CD14-positive monocyte (primary cell): ENCODE measurements at regions not wholly inside any gene's neighbourhood (a gene's known extent, or its start where the extent isn't known, plus 50 kb on each side); places are given as distances from the start of the nearest gene placed in this dataset.

Experiments used
- DNase-seq, 3 donors: peaks; one replicate each; pipeline ENCODE4 v3.0.0-alpha.2; 2011 to 2022
- H2AFZ ChIP-seq: 2 replicates; pipeline ENCODE4 v1.6.0; 2012; ENCODE audit warnings: mild to moderate bottlenecking, low read depth, low read length, inconsistent platforms; ENCODE audit not compliant: insufficient read depth, poor library complexity, severe bottlenecking
- H3K27ac ChIP-seq, 2 donors: 1 replicate in 1 of 2; 2 replicates in 1 of 2; pipeline ENCODE4 v1.5.1; 2012 to 2013; ENCODE audit warnings: low read length in 2 of 2, control low read depth in 1 of 2, inconsistent platforms in 1 of 2, low read depth in 1 of 2, mild to moderate bottlenecking in 1 of 2
- H3K27me3 ChIP-seq, 2 donors: one replicate each; pipeline versions ENCODE4 v1.6.0 to v1.6.1; 2011 to 2013; ENCODE audit warnings: low read length in 2 of 2; ENCODE audit not compliant: control insufficient read depth in 2 of 2, insufficient read depth in 2 of 2
- H3K36me3 ChIP-seq, 2 donors: replicated peaks in 1 of 2; 1 replicate in 1 of 2; 2 replicates in 1 of 2; pipeline versions ENCODE4 v1.5.1 to v1.6.1; 2012 to 2013; ENCODE audit warnings: low read length in 2 of 2, control low read depth in 1 of 2, inconsistent platforms in 1 of 2, mild to moderate bottlenecking in 1 of 2; ENCODE audit not compliant: insufficient read depth in 2 of 2, control insufficient read depth in 1 of 2
- H3K4me1 ChIP-seq, 2 donors: 1 replicate in 1 of 2; 2 replicates in 1 of 2; pipeline versions ENCODE4 v1.5.1 to v1.6.1; 2012 to 2013; ENCODE audit warnings: low read length in 2 of 2, control low read depth in 1 of 2, inconsistent platforms in 1 of 2, mild to moderate bottlenecking in 1 of 2, moderate library complexity in 1 of 2; ENCODE audit not compliant: insufficient read depth in 2 of 2, control insufficient read depth in 1 of 2
- H3K4me2 ChIP-seq: replicated peaks from 2 replicates; pipeline ENCODE3; 2012; ENCODE audit warnings: low read length, moderate library complexity, mild to moderate bottlenecking; ENCODE audit not compliant: poor library complexity, severe bottlenecking; ENCODE audit errors: extremely low read depth
- H3K4me3 ChIP-seq, 3 experiments: fragments of 200-600 bp in 1 of 3; sonication (generic) in 1 of 3; replicated peaks in 1 of 3; 1 replicate in 2 of 3; 2 replicates in 1 of 3; pipeline ENCODE4 v1.5.1; 2011 to 2013; ENCODE audit warnings: low read length in 3 of 3, mild to moderate bottlenecking in 3 of 3, control low read depth in 2 of 3, low read depth in 2 of 3, inconsistent platforms in 1 of 3, moderate library complexity in 1 of 3
- H3K79me2 ChIP-seq: 2 replicates; pipeline ENCODE4 v1.6.0; 2012; ENCODE audit warnings: mild to moderate bottlenecking, control low read depth, inconsistent platforms, low read length, moderate library complexity; ENCODE audit not compliant: insufficient read depth
- H3K9ac ChIP-seq: 2 replicates; pipeline ENCODE4 v1.6.0; 2017; ENCODE audit warnings: low read length, mild to moderate bottlenecking; ENCODE audit not compliant: insufficient read depth, poor library complexity, severe bottlenecking
- H3K9me3 ChIP-seq, 2 donors: replicated peaks in 1 of 2; 1 replicate in 1 of 2; 2 replicates in 1 of 2; pipeline versions ENCODE4 v1.5.1 to v1.6.1; 2012 to 2013; ENCODE audit warnings: low read length in 2 of 2, control low read depth in 1 of 2; ENCODE audit not compliant: control insufficient read depth in 1 of 2, insufficient read depth in 1 of 2
- H4K20me1 ChIP-seq: 2 replicates; pipeline ENCODE4 v1.6.0; 2012; ENCODE audit warnings: mild to moderate bottlenecking, low read length, control low read depth, moderate library complexity; ENCODE audit not compliant: insufficient read depth
- H3K27ac Mint-ChIP-seq, 7 donors: one replicate each; pipeline ENCODE4 v1.8.0; 2020; ENCODE audit warnings: mild to moderate bottlenecking in 7 of 7, mixed read lengths in 7 of 7, moderate library complexity in 6 of 7, inconsistent platforms in 2 of 7
- H3K27me3 Mint-ChIP-seq, 3 donors: one replicate each; pipeline ENCODE4 v1.8.0; 2021 to 2022; ENCODE audit warnings: low read depth in 3 of 3, mild to moderate bottlenecking in 3 of 3, mixed read lengths in 3 of 3, moderate library complexity in 3 of 3, inconsistent platforms in 1 of 3
- H3K36me3 Mint-ChIP-seq, 2 donors: one replicate each; pipeline ENCODE4 v1.8.0; 2020; ENCODE audit warnings: mixed read lengths in 2 of 2, inconsistent platforms in 1 of 2, mild to moderate bottlenecking in 1 of 2
- H3K4me1 Mint-ChIP-seq: one replicate; pipeline ENCODE4 v1.8.0; 2020; ENCODE audit warnings: mild to moderate bottlenecking, mixed read lengths
- H3K4me3 Mint-ChIP-seq, 2 donors: one replicate each; pipeline ENCODE4 v1.8.0; 2020; ENCODE audit warnings: mild to moderate bottlenecking in 2 of 2, mixed read lengths in 2 of 2, moderate library complexity in 1 of 2
- H3K9me3 Mint-ChIP-seq, 7 donors: one replicate each; pipeline ENCODE4 v1.8.0; 2020 to 2022; ENCODE audit warnings: mixed read lengths in 7 of 7, mild to moderate bottlenecking in 6 of 7, moderate library complexity in 6 of 7, inconsistent platforms in 2 of 7
- CTCF ChIP-seq: fragments of 200-600 bp; IDR thresholded peaks from one replicate; pipeline ENCODE4 v1.8.0; 2022; ENCODE audit warnings: antibody characterized with exemption, mild to moderate bottlenecking
- WGBS: methylation state at CpG from one replicate; pipeline ENCODE4 v1.1.5; 2013; ENCODE audit warnings: missing lambda C conversion rate; ENCODE audit not compliant: insufficient coverage; 5-methylcytosine and 5-hydroxymethylcytosine counted together
- intact Hi-C, 2 donors: fragments of 100-400 bp; cut with micrococcal nuclease; formaldehyde crosslinking; loops; one replicate each; pipeline versions ENCODE4 v1.15.0 to v1.15.1; 2023

GRCh38 chr5:57880216-57880615 is 397.6 kb upstream of the ACTBL2 start:
- no peaks in the 10 kb centered on the region for H3K4me1 Mint-ChIP-seq
- intact Hi-C loops = no loop called here
- H3K27me3 Mint-ChIP-seq = peaks cover 0 to 4% (median 2%) of the 10 kb centered on the region in 3 donors
- Histone ChIP-seq H3K4me3 (no peak overlapping the region), H3K27me3 (no peaks in the 10 kb centered on the region), H3K4me2 (no peak overlapping the region), H3K4me1 (no peaks in the 10 kb centered on the region), H2AFZ (no peak overlapping the region), H3K36me3 (no peaks in the 10 kb centered on the region), H3K79me2 (no peaks in the 10 kb centered on the region), H3K9ac (no peak overlapping the region), H3K9me3 (no peaks in the 10 kb centered on the region), H4K20me1 (no peaks in the 10 kb centered on the region), H3K27ac (no peak overlapping the region)
- H3K9me3 Mint-ChIP-seq = peaks cover 0 to 3% (median 0%) of the 10 kb centered on the region in 7 donors
- H3K27ac Mint-ChIP-seq = no peak overlapping the region
- DNase-seq = no peak
- TF ChIP-seq CTCF = no peak
- no peak overlapping the region for H3K4me3 Mint-ChIP-seq
- WGBS = 90% methylated on average over 1 of the region's 2 CpGs
- H3K36me3 Mint-ChIP-seq = no peaks in the 10 kb centered on the region

- Histone ChIP-seq H3K36me3 (no peaks in the 10 kb centered on the region), H3K4me1 (no peaks in the 10 kb centered on the region), H3K4me2 (no peak overlapping the region), H4K20me1 (no peaks in the 10 kb centered on the region), H3K27ac (no peak overlapping the region), H3K4me3 (no peak overlapping the region), H3K27me3 (no peaks in the 10 kb centered on the region), H3K9ac (no peak overlapping the region), H3K79me2 (no peaks in the 10 kb centered on the region), H2AFZ (no peak overlapping the region), H3K9me3 (no peaks in the 10 kb centered on the region)
- intact Hi-C loops = no loop called here
- Mint-ChIP-seq H3K27me3 (peaks cover 0 to 4% (median 2%) of the 10 kb centered on the region in 3 donors), H3K36me3 (no peaks in the 10 kb centered on the region), H3K9me3 (peaks cover 0 to 3% (median 0%) of the 10 kb centered on the region in 7 donors), H3K4me3 (no peak overlapping the region), H3K27ac (no peak overlapping the region), H3K4me1 (no peaks in the 10 kb centered on the region)
- no peak for DNase-seq
- TF ChIP-seq CTCF = no peak
- no CpG with 5 or more reads among the region's 4 CpGs for WGBS
Observed at GRCh38 chr5:57878301-57878722, 395.7 kb upstream of the ACTBL2 start.
